GM12892 (cell line): ENCODE measurements at regions not wholly inside any gene's neighbourhood (a gene's known extent, or its start where the extent isn't known, plus 50 kb on each side); places are given as distances from the start of the nearest gene placed in this dataset.

Experiments
- DNase-seq: peaks from one replicate; pipeline ENCODE4 v3.0.0; 2011; ENCODE audit not compliant: insufficient read length
- FAIRE-seq: peaks from 2 replicates; lab custom pipeline; 2011; peaks lifted over from hg19 to GRCh38; lab: Jason Lieb, UNC
- POLR2A ChIP-seq: IDR thresholded peaks from 2 replicates; pipeline ENCODE4 v1.6.1; 2011; ENCODE audit warnings: low read depth, low read length, control low read depth
- POLR2AphosphoS5 ChIP-seq: IDR thresholded peaks from 2 replicates; pipeline ENCODE4 v1.6.1; 2011; ENCODE audit warnings: low read depth, low read length, control low read depth
- TAF1 ChIP-seq: IDR thresholded peaks from 2 replicates; pipeline ENCODE4 v1.6.1; 2011; ENCODE audit warnings: low read depth, mild to moderate bottlenecking, control low read depth, low read length, borderline replicate concordance

GRCh38 chr17:13244513-13244912, 226.7 kb upstream of the ELAC2 start:
- TF ChIP-seq POLR2A, result no peak
- DNase-seq, result no peak
- FAIRE-seq, result no peak

- no peak for DNase-seq
- FAIRE-seq, result no peak
- TF ChIP-seq POLR2AphosphoS5 (no peak), POLR2A (no peak), TAF1 (no peak)
Observed at GRCh38 chr17:13243585-13243984, 225.8 kb upstream of the ELAC2 start.

DNA sequence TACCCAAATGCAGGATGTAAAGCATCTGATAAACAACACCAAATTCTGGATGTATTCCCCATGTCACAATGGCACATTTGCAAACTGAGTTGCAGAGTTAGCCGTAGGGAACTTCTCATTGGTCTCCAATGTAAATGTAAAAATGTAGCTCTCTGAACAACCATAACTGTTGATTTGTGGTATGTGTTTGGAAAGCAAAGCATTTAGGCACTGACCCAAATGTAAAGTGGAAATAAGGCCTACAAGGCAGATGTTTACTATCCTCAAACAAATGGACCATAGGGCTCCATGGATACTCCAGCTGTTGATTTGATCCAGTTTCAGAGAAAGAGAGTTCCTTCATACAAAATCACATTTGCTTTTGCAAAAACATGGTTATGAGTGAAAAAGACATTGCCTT, 223.0 kb upstream of the ELAC2 start:
- TF ChIP-seq TAF1 (no peak), POLR2AphosphoS5 (no peak)
- no peak for DNase-seq
- FAIRE-seq, result no peak

- FAIRE-seq, result no peak
- TF ChIP-seq TAF1 (no peak), POLR2AphosphoS5 (no peak), POLR2A (no peak)
- no peak for DNase-seq
Observed at GRCh38 chr17:13230350-13231264, 212.8 kb upstream of the ELAC2 start.

DNA sequence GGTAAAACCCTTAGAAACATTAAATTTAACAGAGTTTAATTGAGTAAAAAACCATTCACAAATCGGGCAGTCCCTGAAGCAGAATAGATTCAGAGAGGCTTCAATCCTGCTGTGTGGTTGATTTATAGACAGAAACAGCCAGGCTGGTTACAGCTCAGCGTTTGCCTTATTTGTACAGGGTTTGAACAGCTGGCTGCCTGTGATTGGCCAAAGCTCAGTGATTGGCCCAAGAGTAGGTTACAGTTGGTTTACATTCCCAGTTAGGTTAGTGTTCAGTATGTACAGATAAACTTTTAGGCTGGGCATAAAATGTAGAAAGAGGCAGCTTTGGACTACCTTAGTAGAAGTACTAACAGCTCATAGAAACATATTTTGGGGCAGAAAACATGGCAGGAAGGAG, 210.4 kb upstream of the ELAC2 start:
- TF ChIP-seq TAF1 (no peak), POLR2A (no peak), POLR2AphosphoS5 (no peak)
- no peak for FAIRE-seq
- DNase-seq, result no peak

DNA sequence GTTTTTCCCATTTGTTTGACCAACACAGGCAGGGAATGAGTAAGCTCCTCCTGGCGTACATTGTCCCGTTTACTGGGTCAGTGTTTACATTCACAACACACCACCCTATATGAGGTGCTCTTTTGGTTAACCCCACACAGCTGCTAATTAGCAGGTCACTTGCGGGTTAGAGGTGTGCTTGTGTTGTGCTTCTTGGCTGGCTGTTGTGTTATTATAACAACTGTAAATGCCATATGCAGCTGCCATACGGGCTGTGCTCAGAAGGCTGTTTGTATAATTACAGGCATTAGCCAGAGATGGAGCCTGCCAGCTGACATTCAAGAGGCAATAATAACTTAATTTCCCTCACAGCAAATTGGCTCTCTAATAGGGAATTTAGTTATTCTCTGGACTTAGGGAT, 205.1 kb upstream of the ELAC2 start:
- DNase-seq (no peak), FAIRE-seq (no peak)

GRCh38 chr17:13212860-13213259, 195.0 kb upstream of the ELAC2 start:
- TF ChIP-seq POLR2A, result no peak
- TF ChIP-seq POLR2AphosphoS5, result no peak
- TF ChIP-seq TAF1, result no peak
- no peak for DNase-seq
- FAIRE-seq, result no peak

More for the DNA sequence above, 205.1 kb upstream of the ELAC2 start:
- TF ChIP-seq TAF1 (no peak), POLR2A (no peak), POLR2AphosphoS5 (no peak)

- DNase-seq, result no peak
- no peak for TF ChIP-seq POLR2A
- TF ChIP-seq TAF1, result no peak
- TF ChIP-seq POLR2AphosphoS5, result no peak
- FAIRE-seq, result no peak
Observed at GRCh38 chr17:13209081-13209480, 191.3 kb upstream of the ELAC2 start.

- FAIRE-seq (no peak), DNase-seq (no peak)
- TF ChIP-seq TAF1, result no peak
- no peak for TF ChIP-seq POLR2A
- no peak for TF ChIP-seq POLR2AphosphoS5
Observed at GRCh38 chr17:13204607-13205237, 186.9 kb upstream of the ELAC2 start.

DNA sequence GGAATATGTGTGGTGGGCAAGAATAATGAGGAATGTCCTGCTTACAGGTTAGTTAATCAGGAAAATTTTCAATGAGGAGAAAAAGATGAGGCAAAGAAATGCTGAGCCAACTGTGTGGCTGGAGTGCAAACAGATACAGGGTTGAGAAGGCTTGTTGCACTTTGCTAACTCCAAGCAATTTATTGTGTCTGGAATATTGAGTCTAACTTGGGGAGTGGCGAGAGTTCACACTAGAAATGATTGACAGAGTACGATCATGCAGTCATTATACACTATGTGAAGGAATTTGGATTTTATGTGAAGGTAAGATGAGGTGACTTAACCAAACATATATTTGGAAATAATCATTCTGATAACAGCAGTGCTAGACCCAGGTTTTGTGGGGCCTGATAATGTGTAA, 185.0 kb upstream of the ELAC2 start:
- FAIRE-seq (no peak), DNase-seq (no peak)
- TF ChIP-seq POLR2A (no peak), POLR2AphosphoS5 (no peak), TAF1 (no peak)

DNA sequence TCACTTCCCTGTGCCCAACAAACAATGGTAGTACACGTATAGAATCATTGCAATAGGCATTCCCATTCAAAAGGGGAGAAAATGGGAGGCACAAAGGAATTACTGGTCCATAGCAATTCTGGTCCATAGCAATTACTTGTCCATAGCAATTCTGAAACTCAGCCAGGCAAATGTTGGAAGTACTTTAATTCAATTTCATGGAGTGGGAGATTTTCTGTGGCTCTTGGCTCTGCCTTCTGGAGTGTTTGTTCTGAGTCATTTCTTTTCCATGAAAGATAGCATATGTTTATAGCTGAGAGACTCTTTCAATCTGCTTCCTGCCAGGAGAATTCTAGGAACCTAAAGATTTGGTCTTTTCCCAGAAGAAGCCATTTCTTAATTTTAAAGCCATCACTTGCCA, 182.8 kb upstream of the ELAC2 start:
- no peak for FAIRE-seq
- TF ChIP-seq TAF1 (no peak), POLR2A (no peak), POLR2AphosphoS5 (no peak)
- no peak for DNase-seq

GRCh38 chr17:13199425-13199824, 181.6 kb upstream of the ELAC2 start:
- TF ChIP-seq TAF1 (no peak), POLR2AphosphoS5 (no peak), POLR2A (no peak)
- DNase-seq (no peak), FAIRE-seq (no peak)
